ENCODE measurements at regions not wholly inside any gene's neighbourhood (a gene's known extent, or its start where the extent isn't known, plus 50 kb on each side); places are given as distances from the start of the nearest gene placed in this dataset.

DNA sequence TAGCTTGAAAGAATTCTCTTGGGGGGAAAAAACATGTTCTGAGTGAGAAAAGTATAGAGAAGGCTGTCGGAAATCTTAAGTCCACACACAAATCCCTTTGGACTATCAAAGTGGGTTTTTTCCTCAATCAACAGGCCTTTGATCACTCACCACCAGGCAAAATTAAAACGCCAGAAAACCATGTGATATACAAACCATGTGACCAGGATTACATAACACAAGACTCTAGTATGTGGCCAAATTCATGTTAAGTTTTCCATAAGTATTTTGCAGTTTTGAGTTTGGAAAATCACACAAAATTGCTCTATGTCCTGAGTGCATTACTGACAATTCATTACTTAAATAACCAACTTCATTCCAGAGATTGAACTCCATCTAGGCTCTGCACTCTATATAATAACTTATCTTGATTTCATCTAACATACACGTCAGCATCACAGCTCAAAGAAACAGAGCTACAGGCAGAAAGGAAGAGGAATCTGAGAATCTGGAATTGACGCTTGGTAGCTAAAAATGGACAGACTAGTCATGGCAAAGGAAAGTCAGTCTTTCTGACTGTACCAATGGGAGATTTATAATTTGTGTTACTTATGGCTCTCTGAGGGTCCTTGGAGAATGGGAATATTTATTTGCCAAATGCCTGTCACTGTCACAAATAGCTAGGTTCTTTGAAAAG, 383.5 kb downstream of the SFMBT2 start:
- no peak for TF ChIP-seq KMT2A (CRISPR knock-in tag; IDR thresholded peaks at IDR 0.05)
- TF ChIP-seq BRCA1 (CRISPR knock-in tag; IDR thresholded peaks at IDR 0.05): no peak
- TF ChIP-seq MEF2D (CRISPR knock-in tag; IDR thresholded peaks at IDR 0.05): no peak
- TF ChIP-seq, protein P1, sequence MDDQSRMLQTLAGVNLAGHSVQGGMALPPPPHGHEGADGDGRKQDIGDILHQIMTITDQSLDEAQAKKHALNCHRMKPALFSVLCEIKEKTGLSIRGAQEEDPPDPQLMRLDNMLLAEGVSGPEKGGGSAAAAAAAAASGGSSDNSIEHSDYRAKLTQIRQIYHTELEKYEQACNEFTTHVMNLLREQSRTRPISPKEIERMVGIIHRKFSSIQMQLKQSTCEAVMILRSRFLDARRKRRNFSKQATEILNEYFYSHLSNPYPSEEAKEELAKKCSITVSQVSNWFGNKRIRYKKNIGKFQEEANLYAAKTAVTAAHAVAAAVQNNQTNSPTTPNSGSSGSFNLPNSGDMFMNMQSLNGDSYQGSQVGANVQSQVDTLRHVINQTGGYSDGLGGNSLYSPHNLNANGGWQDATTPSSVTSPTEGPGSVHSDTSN (CRISPR knock-in tag; IDR thresholded peaks at IDR 0.05; ENCODE audit: borderline replicate concordance): no peak
- TF ChIP-seq TRAFD1 (CRISPR knock-in tag; IDR thresholded peaks at IDR 0.05; ENCODE audit: borderline replicate concordance): no peak
- no peak for TF ChIP-seq KMT2B (CRISPR knock-in tag; IDR thresholded peaks at IDR 0.05)
- TF ChIP-seq, protein P2, sequence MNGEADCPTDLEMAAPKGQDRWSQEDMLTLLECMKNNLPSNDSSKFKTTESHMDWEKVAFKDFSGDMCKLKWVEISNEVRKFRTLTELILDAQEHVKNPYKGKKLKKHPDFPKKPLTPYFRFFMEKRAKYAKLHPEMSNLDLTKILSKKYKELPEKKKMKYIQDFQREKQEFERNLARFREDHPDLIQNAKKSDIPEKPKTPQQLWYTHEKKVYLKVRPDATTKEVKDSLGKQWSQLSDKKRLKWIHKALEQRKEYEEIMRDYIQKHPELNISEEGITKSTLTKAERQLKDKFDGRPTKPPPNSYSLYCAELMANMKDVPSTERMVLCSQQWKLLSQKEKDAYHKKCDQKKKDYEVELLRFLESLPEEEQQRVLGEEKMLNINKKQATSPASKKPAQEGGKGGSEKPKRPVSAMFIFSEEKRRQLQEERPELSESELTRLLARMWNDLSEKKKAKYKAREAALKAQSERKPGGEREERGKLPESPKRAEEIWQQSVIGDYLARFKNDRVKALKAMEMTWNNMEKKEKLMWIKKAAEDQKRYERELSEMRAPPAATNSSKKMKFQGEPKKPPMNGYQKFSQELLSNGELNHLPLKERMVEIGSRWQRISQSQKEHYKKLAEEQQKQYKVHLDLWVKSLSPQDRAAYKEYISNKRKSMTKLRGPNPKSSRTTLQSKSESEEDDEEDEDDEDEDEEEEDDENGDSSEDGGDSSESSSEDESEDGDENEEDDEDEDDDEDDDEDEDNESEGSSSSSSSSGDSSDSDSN (CRISPR knock-in tag; IDR thresholded peaks at IDR 0.05): no peak
- TF ChIP-seq POLR2A (IDR thresholded peaks at IDR 0.05; ENCODE audit: insufficient read depth in 1 of 2, low read depth in 2 of 2, low read length in 2 of 2): no peak
- no peak for TF ChIP-seq ZFX (CRISPR knock-in tag; IDR thresholded peaks at IDR 0.05; ENCODE audit: low read depth)
- no peak for TF ChIP-seq NFIC (IDR thresholded peaks at IDR 0.05; ENCODE audit: low read length)
- no peak for TF ChIP-seq BHLHE40 (IDR thresholded peaks at IDR 0.05; ENCODE audit: low read length)
- TF ChIP-seq TCF7L2 (IDR thresholded peaks at IDR 0.05; ENCODE audit: low read depth, low read length): no peak
- TF ChIP-seq, protein P3, sequence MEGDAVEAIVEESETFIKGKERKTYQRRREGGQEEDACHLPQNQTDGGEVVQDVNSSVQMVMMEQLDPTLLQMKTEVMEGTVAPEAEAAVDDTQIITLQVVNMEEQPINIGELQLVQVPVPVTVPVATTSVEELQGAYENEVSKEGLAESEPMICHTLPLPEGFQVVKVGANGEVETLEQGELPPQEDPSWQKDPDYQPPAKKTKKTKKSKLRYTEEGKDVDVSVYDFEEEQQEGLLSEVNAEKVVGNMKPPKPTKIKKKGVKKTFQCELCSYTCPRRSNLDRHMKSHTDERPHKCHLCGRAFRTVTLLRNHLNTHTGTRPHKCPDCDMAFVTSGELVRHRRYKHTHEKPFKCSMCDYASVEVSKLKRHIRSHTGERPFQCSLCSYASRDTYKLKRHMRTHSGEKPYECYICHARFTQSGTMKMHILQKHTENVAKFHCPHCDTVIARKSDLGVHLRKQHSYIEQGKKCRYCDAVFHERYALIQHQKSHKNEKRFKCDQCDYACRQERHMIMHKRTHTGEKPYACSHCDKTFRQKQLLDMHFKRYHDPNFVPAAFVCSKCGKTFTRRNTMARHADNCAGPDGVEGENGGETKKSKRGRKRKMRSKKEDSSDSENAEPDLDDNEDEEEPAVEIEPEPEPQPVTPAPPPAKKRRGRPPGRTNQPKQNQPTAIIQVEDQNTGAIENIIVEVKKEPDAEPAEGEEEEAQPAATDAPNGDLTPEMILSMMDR (CRISPR knock-in tag; IDR thresholded peaks at IDR 0.05): no peak
- no peak for TF ChIP-seq ZNF780A (CRISPR knock-in tag; IDR thresholded peaks at IDR 0.05)
